CD4-positive, alpha-beta T cell treated with Interleukin-21 for 1 hour (primary cell): ENCODE measurements at regions not wholly inside any gene's neighbourhood (a gene's known extent, or its start where the extent isn't known, plus 50 kb on each side); places are given as distances from the start of the nearest gene placed in this dataset.
"Not testable (repeated sequence)": the region's sequence is repeated elsewhere in the genome, so short reads cannot be mapped to it uniquely, and the experiment has no call there.

Source experiments
- DNase-seq: peaks from one replicate; pipeline ENCODE4 v3.0.0-alpha.2; 2020

DNA sequence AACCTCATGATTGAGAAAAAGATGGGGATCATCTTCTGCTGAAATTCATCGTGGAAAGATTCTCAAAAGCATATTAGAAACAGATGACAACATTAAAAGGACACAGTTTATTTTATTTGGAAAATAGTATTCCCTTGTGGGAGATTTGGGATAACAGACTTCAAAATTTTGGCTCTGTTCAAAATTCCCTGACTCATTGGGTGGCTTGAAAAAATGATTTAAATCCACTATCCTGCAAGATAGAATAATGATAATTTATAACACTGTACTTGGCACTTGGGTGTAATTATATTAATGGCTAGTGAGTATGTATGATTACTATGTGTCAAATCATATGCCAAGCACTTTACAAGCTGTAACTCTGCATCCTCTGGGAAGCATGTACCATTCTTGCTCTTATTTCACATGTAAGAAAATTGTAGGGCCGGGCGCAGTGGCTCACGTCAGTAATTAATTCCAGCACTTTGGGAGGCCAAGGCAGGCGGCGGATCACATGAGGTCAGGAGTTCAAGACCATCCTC, 128.8 kb downstream of the LMNTD1 start:
- no peak for DNase-seq

DNA sequence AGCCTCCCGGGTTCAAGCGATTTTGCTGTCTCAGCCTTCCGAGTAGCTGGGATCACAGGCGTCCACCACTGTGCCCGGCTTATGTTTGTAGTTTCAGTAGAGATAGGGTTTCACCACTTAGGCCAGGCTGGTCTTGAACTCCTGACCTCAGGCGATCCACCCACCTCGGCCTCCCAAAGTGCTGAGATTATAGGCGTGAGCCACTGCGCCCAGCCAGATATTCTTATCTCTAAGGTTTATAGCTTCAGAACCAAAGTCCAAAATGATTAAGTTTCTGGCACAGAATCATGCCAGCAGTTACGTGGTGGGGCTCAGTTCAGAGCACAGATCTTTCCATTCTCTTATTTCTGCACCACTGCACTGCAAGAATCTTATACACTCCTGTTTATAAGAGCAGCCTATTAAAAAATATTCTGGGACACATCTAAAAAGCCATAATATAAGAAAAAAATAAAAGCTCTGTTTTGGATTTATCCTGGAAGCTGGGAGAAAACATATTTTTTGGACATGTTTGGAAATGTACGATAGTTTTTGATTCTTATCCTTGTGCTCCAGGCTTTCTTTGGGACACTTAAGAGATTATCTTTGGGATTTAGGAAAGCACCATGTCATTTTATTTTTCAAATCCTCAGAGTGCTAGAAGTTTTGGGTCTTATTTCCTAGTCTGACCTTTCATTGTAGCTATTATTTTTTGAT, 129.6 kb downstream of the LMNTD1 start:
- no peak for DNase-seq

DNA sequence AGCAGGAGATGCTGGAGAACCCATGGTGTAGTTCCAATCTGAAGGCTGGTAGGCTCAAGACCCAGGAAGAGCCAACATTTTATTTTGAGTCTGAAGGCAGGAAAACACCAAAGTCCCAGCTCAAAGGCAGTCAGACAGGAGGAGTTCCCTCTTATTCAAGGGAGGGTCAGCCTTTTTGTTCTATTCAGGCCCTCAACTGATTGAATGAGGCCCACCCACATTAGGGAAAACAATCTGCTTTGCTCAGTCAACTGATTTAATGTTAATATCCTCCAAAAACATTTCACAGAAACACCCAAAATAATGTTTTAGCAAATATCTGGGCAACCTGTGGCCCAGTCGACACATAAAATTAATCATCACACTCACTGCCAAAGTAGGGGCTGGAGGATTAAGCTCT, 130.8 kb downstream of the LMNTD1 start:
- no peak for DNase-seq

DNA sequence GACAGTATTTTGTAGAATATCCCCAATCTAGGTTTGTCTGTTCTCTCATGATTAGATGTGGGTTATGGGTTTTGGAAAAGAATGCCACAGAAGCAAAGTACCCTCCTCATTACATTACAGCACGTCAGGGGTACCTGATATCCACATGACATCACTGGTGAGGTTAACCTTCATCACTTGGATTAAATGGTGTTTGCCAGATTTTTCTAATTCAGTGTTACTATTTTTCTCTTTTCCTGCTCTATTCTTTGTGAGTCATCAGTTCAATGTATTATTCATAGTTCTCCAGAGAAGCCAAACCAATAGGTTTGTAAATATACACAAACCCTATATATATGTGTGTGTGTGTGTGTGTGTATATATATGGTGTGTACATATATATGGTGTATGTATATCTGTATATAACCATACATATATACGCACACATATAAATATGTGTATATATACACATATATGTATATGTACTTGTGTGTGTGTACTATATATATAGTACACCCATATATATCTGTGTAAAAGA, 131.4 kb downstream of the LMNTD1 start:
- no peak for DNase-seq

DNA sequence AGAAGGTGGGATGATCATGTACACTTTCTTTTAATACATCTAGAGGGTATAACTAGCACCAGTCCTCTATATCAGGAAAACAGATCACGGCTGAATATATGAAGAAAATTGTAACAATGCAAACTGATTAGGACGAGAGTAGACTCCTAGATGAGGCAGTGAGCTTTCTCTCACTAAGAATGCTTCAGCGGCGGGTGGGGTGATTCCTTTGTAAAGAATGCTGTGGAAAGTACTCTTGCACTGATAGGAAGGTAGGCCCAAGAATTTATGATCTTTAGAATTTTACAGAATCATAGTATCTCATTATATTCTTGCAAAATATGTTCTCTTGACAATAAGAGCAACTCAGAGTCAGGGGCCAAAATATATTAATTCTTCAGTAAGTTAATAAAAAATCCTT, 133.0 kb downstream of the LMNTD1 start:
- DNase-seq: no peak

DNA sequence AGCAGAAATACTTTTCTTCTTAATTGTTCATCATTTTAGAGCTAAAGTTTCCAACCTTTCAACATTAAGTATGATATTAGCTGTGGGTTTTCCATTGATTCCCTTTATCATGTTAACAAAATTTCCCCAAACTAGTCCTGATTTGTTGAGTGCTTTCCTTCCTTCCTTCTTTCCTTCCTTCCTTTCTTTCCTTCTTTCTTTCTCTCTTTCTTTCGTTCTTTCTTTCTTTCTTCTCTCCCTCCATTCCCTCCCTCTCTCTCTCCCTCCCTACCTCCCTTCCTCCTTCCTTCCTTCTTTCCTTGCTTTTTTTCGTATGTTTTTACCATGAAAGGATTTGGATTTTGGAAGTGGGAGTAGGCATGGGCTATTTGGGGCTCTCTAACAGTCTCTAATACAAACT, 133.5 kb downstream of the LMNTD1 start:
- no peak for DNase-seq

DNA sequence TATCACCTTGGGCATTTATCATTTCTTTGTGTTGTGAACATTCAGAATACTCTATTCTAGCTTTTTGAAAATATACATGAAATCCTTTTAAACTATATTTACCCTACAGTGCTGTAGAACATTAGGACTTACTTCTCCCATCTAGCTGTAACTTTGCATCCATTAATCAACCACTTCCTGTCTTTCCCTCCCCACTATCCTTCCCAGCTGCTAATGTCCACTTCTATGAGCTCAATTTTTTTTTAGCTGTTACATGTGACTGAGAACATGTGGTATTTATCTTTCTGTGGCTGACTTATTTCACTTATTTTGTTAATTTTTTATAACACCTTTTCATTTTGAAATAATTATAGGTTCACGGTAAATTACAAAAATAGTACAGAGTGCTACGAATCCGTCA, 136.0 kb downstream of the LMNTD1 start:
- no peak for DNase-seq

DNA sequence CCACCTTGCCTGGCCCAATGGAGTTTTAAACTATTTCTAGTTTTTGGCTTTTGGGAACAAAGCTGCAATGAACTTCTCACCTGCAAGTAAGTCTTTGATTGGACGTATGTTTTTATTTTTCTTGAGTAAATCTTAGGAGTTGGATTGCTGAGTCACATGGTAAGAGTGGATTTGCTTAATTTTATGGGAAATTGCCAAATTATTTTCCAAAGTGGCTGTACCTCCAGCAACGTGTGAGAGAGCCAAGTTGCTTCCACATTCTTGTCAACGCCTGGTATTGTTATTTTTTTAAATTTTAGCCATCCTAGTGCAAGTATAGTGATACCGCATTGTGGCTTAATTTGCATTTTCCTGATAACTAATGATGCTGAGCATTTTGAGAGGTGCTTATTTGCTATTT, 136.6 kb downstream of the LMNTD1 start:
- DNase-seq: no peak

DNA sequence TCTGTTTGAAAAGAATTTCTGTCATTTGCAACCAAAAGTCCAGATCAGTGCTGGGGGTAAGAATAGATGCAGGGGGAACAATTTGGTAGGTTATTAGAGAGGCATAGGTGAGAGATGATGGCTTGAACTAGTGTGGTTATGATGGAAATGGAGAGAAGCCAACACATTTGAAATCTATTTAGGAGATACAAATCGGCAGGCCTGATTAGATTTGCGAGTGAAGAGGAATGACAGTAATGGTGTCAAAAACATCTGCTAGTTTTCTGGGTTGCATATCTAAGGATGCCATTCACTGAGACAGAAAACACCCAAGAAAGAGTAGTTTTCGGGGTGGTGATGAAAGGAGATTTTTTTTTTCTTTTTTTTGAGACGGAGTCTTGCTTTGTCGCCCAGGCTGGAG, 138.1 kb downstream of the LMNTD1 start:
- no peak for DNase-seq

DNA sequence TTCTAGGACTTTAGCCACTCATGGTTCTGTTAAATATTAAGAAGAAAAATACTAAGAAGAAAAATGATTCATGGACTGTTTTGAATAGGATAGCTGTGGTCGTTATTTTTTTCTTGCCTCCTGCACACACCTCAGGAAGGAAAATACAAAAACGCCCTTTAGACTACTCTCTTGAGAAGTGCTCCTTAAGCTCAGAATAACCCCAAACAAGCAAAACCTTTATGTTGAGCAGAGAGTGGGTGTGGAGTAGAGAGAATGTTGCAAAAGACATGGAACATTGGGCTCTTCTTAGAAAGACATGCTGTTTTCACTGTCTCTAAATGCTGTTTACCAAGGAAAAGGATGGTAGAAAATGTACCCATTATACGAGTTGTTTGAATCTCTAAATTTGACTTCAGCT, 140.3 kb downstream of the LMNTD1 start:
- DNase-seq: no peak

DNA sequence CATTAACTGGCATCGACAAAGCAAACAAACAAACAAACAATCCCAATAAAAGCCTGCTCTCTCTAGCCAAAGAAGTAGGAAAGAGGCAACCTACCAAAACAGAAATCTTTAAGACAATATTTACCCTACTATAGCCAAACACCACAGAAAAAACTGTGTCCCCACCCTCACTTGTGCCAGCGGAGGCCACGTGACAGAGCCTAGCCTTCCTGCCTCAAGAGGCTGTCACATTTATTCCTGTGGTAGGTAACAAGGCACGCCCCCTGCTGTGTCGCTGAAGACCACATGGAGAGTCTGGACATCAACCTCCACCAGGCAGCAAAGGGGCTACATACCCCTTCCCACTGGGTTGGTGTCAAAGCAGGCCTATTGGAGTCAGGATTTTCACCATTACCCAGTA, 148.1 kb downstream of the LMNTD1 start:
- no peak for DNase-seq

DNA sequence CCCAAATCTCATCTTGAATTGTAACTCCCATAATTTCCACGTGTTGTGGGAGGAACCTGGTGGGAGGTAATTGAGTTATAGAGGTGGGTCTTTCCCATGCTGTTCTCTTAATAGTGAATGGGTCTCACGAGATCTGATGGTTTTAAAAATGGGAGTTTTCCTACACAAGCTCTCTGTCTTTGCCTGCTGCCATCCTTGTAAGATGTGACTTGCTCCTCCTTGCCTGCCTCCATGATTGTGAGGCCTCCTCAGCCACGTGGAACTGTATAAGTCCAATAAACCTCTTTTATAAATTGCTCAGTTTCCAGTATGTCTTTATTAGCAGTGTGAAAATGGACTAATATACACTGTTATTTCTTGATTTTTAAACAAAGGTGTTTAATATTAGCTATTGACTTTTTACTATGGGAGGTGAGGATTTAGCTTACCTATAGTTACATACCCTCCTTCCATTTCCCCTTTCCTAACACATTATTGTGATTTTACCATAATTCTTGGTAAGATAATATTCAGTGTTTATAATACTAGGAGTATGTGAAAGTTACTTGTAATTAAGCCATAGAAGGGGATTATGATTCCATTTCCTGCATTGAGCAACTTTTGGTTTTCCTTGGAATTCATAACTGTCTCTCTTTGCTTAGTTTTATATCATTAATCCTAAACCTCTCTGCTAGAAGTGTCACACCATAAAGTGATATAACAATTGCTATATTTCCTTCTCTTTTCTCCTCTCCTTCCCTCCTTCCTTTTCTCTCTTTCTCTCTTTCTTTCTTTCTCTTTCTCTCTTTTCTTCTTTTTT, 151.0 kb upstream of the KRAS start:
- DNase-seq: no peak

DNA sequence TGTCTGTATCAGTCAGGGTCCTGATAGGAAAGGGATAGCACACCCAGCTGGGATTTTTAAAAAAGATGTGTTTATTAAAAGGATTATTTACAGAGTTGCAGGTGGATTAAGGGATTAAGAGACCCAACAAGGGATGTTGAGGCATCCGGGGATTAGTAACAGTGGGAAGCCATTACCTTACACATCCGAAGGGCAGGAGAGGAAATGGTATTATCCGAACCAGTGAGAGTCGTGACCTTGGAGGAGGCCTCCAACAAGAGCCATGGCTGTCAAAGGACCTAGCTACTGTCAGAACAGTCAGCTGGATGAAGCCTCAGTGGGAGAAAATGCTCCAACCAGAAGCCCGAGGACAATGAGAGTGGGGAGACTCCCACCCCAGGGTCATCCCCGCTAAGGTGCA, 146.3 kb upstream of the KRAS start:
- no peak for DNase-seq

DNA sequence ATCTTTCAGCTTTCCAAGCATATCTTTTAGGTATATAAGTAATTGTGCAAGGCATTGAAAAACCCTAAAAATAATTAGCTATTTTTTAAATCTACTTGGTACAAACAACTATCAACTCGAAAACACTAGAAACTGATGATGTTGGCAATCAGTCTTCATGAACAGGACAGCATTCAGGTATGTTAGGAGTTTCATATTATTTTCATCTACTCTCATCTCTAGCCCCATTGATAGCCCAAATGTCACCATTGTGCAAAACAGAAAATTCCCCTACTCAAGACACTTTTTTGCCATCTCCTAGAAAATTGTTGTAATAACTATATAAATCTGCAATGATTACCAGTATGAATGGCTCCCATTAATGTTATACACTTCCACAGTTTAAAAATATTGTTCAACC, 144.5 kb upstream of the KRAS start:
- DNase-seq: no peak

DNA sequence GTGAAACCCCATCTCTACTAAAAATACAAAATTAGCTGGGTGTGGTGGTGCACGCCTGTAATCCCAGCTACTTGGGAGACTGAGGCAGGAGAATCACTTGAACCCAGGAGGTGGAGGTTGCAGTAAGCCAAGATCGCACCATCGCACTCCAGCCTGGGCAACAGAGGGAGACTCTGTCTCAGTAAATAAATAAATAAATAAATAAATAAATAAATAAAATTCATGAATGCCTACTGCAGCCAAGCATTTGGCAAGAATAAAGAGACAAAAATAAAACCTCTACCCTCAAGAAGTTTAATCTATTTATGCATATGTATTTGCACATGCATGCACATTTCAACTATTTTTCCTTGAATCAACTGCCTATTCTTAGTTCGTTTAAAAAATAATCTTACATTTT, 144.0 kb upstream of the KRAS start:
- DNase-seq: not testable (repeated sequence)

DNA sequence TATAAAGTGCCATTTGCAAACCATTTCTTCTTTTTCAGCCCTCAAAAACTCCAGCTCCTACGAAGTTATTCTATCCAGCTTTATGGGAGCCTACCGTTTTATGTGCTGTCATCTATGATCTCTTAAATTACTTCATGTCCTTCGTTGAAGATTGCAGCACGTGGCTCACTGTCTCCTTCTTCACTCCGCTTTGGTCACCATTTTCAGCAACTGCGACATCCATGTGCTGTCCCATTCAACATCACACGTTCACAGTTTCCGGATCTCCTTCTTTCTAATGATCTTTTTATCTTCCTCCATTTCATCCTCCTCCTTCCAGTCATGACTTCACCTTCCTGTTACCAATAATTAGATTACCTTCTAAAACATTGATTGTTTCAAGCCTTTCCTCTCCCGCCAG, 143.3 kb upstream of the KRAS start:
- DNase-seq: no peak

DNA sequence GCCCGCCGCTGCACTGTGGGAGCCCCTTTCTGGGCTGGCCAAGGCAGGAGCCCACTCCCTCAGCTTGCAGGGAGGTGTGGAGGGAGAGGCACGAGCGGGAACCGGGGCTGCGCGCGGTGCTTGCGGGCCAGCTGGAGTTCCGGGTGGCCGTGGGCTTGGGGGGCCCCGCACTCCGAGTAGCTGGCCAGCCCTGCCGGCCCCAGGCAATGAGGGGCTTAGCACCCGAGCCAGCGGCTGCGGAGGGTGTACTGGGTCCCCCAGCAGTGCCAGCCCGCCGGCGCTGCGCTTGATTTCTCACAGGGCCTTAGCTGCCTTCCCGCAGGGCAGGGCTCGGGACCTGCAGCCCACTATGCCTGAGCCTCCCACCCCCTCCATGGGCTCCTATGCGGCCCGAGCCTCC, 140.6 kb upstream of the KRAS start:
- not testable (repeated sequence) for DNase-seq

DNA sequence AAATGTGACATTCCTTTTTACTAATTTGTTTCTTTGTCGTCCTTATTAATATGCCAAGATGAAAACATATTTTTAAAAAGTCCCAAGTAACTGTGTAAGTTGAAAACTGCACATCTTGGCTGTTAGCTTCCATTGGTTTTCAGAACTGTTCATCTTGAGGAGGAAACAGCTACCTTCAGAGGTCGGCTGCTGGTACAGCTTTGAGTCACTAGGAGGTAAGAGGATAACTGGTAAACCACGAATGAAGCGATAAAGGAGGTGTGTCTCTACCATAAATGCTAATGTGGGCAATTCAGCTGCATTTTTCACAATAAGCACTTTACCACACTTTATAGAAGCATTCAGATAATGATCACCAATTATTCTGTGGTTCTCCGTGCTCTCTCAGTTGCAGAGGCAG, 137.5 kb upstream of the KRAS start:
- DNase-seq: peak; percentile 76

DNA sequence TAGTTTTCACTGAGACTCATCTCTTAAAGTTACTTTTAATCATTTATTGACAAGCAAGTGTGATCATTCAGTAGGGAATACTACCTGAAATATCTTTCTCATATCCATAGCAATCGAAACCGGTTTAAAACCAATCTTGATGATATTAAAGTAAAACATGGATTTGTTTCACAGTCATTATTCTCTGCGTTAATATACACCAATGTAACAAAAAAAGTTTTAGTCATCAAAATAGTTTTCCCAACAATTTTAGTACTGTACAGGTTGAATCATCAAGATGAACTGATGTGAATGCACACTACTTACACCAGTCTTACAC, 137.0 kb upstream of the KRAS start:
- DNase-seq: no peak

DNA sequence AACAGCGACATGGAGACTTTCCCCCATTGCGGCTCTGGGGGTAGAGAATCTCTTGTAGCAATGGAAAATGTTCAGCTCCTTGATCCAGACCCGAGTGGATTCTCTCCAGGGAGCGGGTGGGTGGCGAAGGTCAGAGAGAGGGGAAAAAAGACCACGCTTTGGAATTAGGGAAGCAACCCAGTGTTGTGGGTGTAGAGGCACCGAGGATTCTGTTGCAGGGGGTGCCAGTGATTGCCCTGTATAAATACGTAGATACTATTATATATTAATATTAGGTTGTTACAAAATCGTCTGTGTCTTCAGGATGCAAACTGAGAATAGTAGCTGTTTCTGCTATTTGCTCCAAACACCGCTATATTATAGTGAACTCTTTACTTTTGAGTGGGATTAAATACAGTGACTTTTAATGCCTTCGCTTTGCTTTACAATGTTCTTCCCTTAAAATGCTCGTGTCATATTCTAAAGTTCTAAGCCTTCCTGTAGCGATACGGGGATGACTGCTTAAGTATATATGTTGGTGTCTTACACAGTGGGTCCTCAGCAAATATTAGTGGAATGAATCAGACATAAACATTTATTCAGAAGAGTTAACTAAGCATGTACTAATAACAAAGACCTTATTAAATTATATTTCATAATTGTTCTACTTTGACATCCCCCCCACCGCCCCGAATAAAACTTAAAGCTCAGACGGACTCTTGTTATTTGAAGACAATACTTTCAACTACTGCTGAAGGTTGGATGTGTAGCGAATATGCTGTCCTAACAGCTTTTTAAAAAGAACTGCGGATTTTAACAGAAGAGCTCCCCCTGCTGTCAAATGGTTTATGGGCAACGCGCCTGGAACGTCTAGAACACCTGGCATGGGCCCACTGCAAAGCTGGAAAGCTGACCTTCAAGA, 136.4 kb upstream of the KRAS start:
- DNase-seq: peak; percentile 92

DNA sequence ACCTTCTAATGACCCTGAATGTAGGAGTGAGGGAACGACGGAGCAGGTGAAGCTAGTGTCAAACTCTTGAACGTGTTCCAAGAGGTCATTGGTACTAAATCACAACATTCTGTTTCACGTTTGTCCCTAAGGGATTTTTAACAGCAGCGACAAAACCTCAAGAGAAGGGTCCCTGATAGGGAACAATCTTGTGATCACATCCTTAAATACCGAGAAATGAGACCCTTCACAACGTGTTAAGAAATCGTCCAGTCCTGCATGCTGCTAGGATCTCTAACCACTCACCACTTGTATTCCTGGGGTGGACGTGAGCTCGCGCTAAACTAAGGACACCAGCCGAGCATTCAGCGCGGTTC, 134.1 kb upstream of the KRAS start:
- peak; percentile 28 for DNase-seq

DNA sequence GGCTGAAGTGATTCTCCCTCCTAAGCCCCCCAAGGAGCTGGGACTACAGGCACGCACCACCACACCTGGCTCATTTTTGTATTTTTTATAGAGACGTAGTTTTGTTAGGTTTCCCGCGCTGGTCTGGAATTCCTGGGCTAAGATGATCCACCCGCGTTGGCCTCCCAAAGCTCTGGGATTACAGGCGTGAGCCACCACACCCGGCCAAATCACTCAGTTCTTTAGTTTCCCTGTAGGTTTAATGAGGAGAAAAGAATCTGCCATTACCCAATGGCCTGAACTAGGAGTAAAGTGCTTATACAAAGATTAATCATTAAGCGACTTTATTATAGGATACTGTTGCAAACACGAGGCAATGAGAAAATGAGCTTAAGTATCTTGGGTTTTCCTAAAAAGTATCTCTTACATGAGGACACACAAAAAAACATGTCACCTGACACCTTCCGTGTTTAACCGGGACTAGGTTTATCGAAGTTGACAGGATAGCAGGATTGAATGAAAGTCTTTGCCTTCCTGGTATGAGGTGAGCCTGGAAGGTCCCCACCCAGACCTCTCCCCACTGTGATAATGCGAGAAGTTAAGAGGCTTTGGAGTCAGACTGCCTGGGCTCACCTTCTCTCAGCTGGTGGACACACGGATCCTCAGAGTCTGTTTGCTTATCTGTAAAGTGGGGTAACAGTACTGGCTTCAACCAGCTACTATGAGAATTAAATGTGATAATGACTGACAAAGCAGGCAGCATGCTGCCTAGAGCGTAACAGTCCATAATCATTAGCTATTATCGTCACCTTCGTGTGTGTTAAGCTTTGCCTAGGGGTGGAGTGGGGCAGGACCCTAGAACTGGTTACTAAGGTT, 133.5 kb upstream of the KRAS start:
- no peak for DNase-seq
